Natural killer cell (primary cell): ENCODE measurements at regions not wholly inside any gene's neighbourhood (a gene's known extent, or its start where the extent isn't known, plus 50 kb on each side); places are given as distances from the start of the nearest gene placed in this dataset.

Experiments
- ATAC-seq, 3 donors: fragments of 150-1000 bp in 2 of 3; fragments of 200-7000 bp in 1 of 3; cut with Tn5 transposase; 1 replicate in 1 of 3; 2 replicates in 2 of 3; pipeline ENCODE4 v1.10.0; 2021; ENCODE audit warnings: mild to moderate bottlenecking in 2 of 3, moderate library complexity in 2 of 3
- DNase-seq, 2 donors: peaks; one replicate each; pipeline versions ENCODE4 v3.0.0 to v3.0.0-alpha.2; 2013 to 2021; ENCODE audit warnings: mixed read lengths in 1 of 2
- H3K27ac ChIP-seq: one replicate; pipeline ENCODE4 v1.5.1; 2013; ENCODE audit warnings: mild to moderate bottlenecking, low read length
- H3K27me3 ChIP-seq: one replicate; pipeline ENCODE4 v1.6.1; 2013; ENCODE audit warnings: low read length; ENCODE audit not compliant: control insufficient read depth, insufficient read depth
- H3K36me3 ChIP-seq: one replicate; pipeline ENCODE4 v1.6.1; 2013; ENCODE audit warnings: low read length; ENCODE audit not compliant: control insufficient read depth, insufficient read depth
- H3K4me1 ChIP-seq: one replicate; pipeline ENCODE4 v1.6.1; 2013; ENCODE audit warnings: low read length; ENCODE audit not compliant: control insufficient read depth, insufficient read depth
- H3K4me3 ChIP-seq: one replicate; pipeline ENCODE4 v1.5.1; 2013; ENCODE audit warnings: low read length
- H3K9me3 ChIP-seq: one replicate; pipeline ENCODE4 v1.6.1; 2013; ENCODE audit warnings: low read length; ENCODE audit not compliant: control insufficient read depth, insufficient read depth
- H3K27ac Mint-ChIP-seq, 2 donors: one replicate each; pipeline ENCODE4 v1.8.0; 2022; ENCODE audit warnings: mild to moderate bottlenecking in 2 of 2, mixed read lengths in 2 of 2, moderate library complexity in 1 of 2
- H3K27me3 Mint-ChIP-seq, 2 donors: one replicate each; pipeline ENCODE4 v1.8.0; 2022; ENCODE audit warnings: low read depth in 2 of 2, mixed read lengths in 2 of 2
- H3K36me3 Mint-ChIP-seq: one replicate; pipeline ENCODE4 v1.8.0; 2022; ENCODE audit warnings: mixed read lengths
- H3K4me1 Mint-ChIP-seq, 2 donors: one replicate each; pipeline ENCODE4 v1.8.0; 2022; ENCODE audit warnings: mixed read lengths in 2 of 2
- H3K4me3 Mint-ChIP-seq: one replicate; pipeline ENCODE4 v1.8.0; 2022; ENCODE audit warnings: mild to moderate bottlenecking, moderate library complexity, mixed read lengths
- H3K9me3 Mint-ChIP-seq, 2 donors: one replicate each; pipeline ENCODE4 v1.8.0; 2022; ENCODE audit warnings: mixed read lengths in 2 of 2
- WGBS: methylation state at CpG from one replicate; pipeline ENCODE4 v1.1.7; 2013; ENCODE audit warnings: missing lambda C conversion rate; ENCODE audit not compliant: insufficient coverage; 5-methylcytosine and 5-hydroxymethylcytosine counted together
- intact Hi-C: fragments of 100-400 bp; cut with micrococcal nuclease; formaldehyde crosslinking; loops from one replicate; pipeline ENCODE4 v1.14.2; 2022
- TF ChIP-seq, protein P1 (sequence below): fragments of 200-600 bp; IDR thresholded peaks from one replicate; pipeline ENCODE4 v1.8.0; 2022; ENCODE audit warnings: antibody characterized with exemption

DNA sequence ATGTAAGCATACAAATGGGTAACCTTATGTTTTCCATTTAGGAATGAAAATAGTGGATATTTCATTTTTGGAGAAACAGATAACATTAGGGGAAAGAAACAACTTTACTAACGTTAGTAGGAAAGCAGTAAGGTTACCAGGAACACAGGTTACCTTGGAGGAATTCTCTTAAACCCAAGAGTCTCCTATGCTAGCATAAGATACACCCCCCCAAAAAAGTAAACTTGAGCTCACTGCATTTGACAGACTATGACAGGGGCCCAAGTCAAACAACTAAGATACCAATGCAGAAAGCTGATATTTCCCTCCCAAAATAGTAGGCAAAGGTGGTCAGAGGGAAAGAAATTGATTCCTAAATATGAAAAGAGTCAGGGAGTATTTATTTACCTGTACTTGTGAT is 656.9 kb downstream of the DSC3 start:
- Histone ChIP-seq H3K36me3 (no peaks in the 10 kb centered on the region), H3K9me3 (peaks cover 2% of the 10 kb centered on the region), H3K4me3 (no peak overlapping the region), H3K4me1 (no peaks in the 10 kb centered on the region), H3K27me3 (no peaks in the 10 kb centered on the region), H3K27ac (no peak overlapping the region)
- intact Hi-C loops, result no loop called here
- Mint-ChIP-seq H3K9me3 (peaks cover 6 to 12% of the 10 kb centered on the region in 2 donors), H3K4me1 (no peaks in the 10 kb centered on the region), H3K27ac (no peak overlapping the region), H3K27me3 (no peaks in the 10 kb centered on the region), H3K4me3 (no peak overlapping the region), H3K36me3 (no peaks in the 10 kb centered on the region)
- DNase-seq (no peak), ATAC-seq (no peak)
- WGBS, result 40% methylated on average over 1 of the region's 1 CpG
- TF ChIP-seq, protein P1, sequence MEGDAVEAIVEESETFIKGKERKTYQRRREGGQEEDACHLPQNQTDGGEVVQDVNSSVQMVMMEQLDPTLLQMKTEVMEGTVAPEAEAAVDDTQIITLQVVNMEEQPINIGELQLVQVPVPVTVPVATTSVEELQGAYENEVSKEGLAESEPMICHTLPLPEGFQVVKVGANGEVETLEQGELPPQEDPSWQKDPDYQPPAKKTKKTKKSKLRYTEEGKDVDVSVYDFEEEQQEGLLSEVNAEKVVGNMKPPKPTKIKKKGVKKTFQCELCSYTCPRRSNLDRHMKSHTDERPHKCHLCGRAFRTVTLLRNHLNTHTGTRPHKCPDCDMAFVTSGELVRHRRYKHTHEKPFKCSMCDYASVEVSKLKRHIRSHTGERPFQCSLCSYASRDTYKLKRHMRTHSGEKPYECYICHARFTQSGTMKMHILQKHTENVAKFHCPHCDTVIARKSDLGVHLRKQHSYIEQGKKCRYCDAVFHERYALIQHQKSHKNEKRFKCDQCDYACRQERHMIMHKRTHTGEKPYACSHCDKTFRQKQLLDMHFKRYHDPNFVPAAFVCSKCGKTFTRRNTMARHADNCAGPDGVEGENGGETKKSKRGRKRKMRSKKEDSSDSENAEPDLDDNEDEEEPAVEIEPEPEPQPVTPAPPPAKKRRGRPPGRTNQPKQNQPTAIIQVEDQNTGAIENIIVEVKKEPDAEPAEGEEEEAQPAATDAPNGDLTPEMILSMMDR, result no peak

DNA sequence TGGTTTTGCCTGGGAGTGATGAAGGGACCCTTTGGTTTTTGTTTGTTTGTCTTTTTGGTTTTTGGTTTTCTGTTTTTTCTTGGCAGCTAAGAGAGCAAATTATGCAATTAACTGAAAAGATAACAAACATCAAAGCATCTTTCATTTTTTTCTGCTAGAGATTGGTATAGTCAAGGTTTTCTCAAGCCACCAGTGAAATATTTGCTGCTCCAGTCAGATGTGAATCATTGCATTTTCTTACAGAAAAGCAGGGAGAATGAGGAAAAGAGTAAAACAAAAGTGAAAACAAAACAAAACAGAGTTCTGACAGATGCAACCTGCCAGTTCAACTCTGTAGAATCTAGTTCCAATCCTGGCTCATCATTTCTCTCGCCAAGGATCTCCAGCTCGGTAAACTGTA is 660.7 kb downstream of the DSC3 start:
- intact Hi-C loops, result no loop called here
- Mint-ChIP-seq H3K27ac (no peak overlapping the region), H3K9me3 (peaks cover 7 to 13% of the 10 kb centered on the region in 2 donors), H3K4me3 (no peak overlapping the region), H3K36me3 (peaks cover 1% of the 10 kb centered on the region), H3K4me1 (no peaks in the 10 kb centered on the region), H3K27me3 (no peaks in the 10 kb centered on the region)
- Histone ChIP-seq H3K9me3 (peaks cover 5% of the 10 kb centered on the region), H3K36me3 (no peaks in the 10 kb centered on the region), H3K27ac (no peak overlapping the region), H3K27me3 (no peaks in the 10 kb centered on the region), H3K4me1 (no peaks in the 10 kb centered on the region), H3K4me3 (no peak overlapping the region)
- ATAC-seq (no peak), DNase-seq (no peak)
- WGBS, result 60% methylated on average over 1 of the region's 2 CpGs
- TF ChIP-seq, protein P1, result no peak

DNA sequence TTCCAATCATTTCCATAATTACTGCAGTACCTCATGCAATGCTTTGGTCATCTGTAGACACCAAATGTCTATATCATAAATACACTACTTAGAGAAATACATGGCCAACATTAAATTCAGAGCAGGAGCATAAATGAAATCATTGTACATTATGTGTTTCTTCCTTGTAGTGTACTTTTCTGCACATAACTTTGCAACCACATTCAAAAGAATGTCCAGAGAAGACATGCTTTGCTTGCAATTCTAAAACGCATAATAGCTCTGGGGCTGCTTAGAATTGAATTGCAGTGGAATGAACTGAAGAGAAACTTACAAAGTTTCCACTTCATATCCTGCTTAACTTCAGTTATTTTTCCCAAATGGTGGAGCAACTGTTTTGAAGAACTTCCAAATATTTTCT is 664.4 kb downstream of the DSC3 start:
- ATAC-seq (no peak), DNase-seq (no peak)
- no peaks in the 10 kb centered on the region for H3K27me3 ChIP-seq
- intact Hi-C loops, result no loop called here
- H3K4me1 ChIP-seq, result no peaks in the 10 kb centered on the region
- H3K4me3 ChIP-seq, result no peak overlapping the region
- H3K9me3 ChIP-seq, result peaks cover 5% of the 10 kb centered on the region
- no peaks in the 10 kb centered on the region for H3K27me3 Mint-ChIP-seq
- TF ChIP-seq, protein P1, result no peak
- H3K4me3 Mint-ChIP-seq, result no peak overlapping the region
- H3K4me1 Mint-ChIP-seq, result no peaks in the 10 kb centered on the region
- peaks cover 7% of the 10 kb centered on the region for H3K36me3 Mint-ChIP-seq
- no peak overlapping the region for H3K27ac ChIP-seq
- H3K27ac Mint-ChIP-seq, result no peak overlapping the region
- H3K36me3 ChIP-seq, result no peaks in the 10 kb centered on the region
- H3K9me3 Mint-ChIP-seq, result peaks cover 7 to 18% of the 10 kb centered on the region in 2 donors
- WGBS, result no CpG with 5 or more reads among the region's 1 CpG

DNA sequence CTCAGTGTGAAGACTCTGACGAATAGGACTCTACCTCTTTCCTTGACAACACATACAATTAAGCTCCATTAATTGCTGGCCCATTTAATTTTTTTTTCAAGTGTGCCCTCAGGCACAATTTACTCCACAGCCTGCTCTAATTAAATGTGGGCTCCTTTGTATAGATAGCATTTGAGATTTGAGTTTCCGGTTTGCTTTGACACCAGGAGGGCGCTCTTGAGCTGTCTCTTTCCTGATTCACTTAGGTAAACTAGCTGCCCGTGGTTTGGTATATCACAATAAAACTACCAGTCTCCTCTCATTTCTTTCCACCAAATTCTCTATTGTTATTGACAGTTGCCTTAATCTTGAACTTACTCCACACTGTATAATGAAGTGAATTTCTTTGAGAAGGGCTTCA is 666.0 kb downstream of the DSC3 start:
- Histone ChIP-seq H3K9me3 (peaks cover 3% of the 10 kb centered on the region), H3K4me3 (no peak overlapping the region), H3K27ac (no peak overlapping the region), H3K36me3 (no peaks in the 10 kb centered on the region), H3K27me3 (no peaks in the 10 kb centered on the region), H3K4me1 (no peaks in the 10 kb centered on the region)
- H3K4me1 Mint-ChIP-seq, result no peaks in the 10 kb centered on the region
- ATAC-seq (no peak), DNase-seq (no peak)
- H3K4me3 Mint-ChIP-seq, result no peak overlapping the region
- TF ChIP-seq, protein P1, result no peak
- no peak overlapping the region for H3K27ac Mint-ChIP-seq
- H3K9me3 Mint-ChIP-seq, result peaks cover 4 to 15% of the 10 kb centered on the region in 2 donors
- H3K36me3 Mint-ChIP-seq, result peaks cover 7% of the 10 kb centered on the region
- intact Hi-C loops, result no loop called here
- WGBS, result 74% methylated on average over 4 of the region's 4 CpGs
- H3K27me3 Mint-ChIP-seq, result no peaks in the 10 kb centered on the region
